ENCODE measurements at regions not wholly inside any gene's neighbourhood (a gene's known extent, or its start where the extent isn't known, plus 50 kb on each side); places are given as distances from the start of the nearest gene placed in this dataset.

GRCh38 chr9:776086-776485, 65.4 kb upstream of the DMRT1 start:
- Histone ChIP-seq H3K4me1 (ENCODE audit: control insufficient read depth, insufficient read depth, low read length) (no peaks in the 10 kb centered on the region), H3K79me2 (ENCODE audit: control insufficient read depth, insufficient read depth, low read length) (no peaks in the 10 kb centered on the region), H2AFZ (ENCODE audit: control insufficient read depth, low read depth, low read length) (no peak overlapping the region), H3K9ac (ENCODE audit: control insufficient read depth, insufficient read depth, low read length) (no peak overlapping the region), H3K27me3 (replicated peaks in 1 of 2; ENCODE audit: control insufficient read depth in 2 of 2, insufficient read depth in 2 of 2, low read length in 1 of 2) (no peaks in the 10 kb centered on the region), H3K4me2 (ENCODE audit: control insufficient read depth, insufficient read depth) (no peak overlapping the region), H3K9me3 (replicated peaks; ENCODE audit: control insufficient read depth, insufficient read depth, low read length) (no peaks in the 10 kb centered on the region; the same call in 2 of the 3 replicates), H3K4me3 (no peak overlapping the region), H4K20me1 (ENCODE audit: control insufficient read depth, insufficient read depth) (no peaks in the 10 kb centered on the region), H3K27ac (ENCODE audit: control insufficient read depth, insufficient read depth) (no peak overlapping the region), H3K36me3 (ENCODE audit: control insufficient read depth in 2 of 2, insufficient read depth in 2 of 2, low read length in 1 of 2) (no peaks in the 10 kb centered on the region)
- RAD21 ChIA-PET (ENCODE audit: unreplicated experiment), result no interaction called here
- CTCF ChIA-PET, result interaction anchor here (1.2 kb wide), 1 partner anchor 229 kb away, joined by 3 read pairs; no protein-coding TSS in a partner anchor
- no peak for TF ChIP-seq TAF1 (IDR thresholded peaks at IDR 0.05; ENCODE audit: borderline replicate concordance, low read depth, low read length)
- no peak for TF ChIP-seq JUND (IDR thresholded peaks at IDR 0.05; ENCODE audit: low read depth, low read length)
- no peak for TF ChIP-seq STAT3 (IDR thresholded peaks at IDR 0.05; ENCODE audit: low read depth, low read length)
- TF ChIP-seq MTA3 (IDR thresholded peaks at IDR 0.05; ENCODE audit: borderline replicate concordance, low read length), result no peak
- TF ChIP-seq SUPT20H (IDR thresholded peaks at IDR 0.05; ENCODE audit: borderline replicate concordance, control insufficient read depth, low read depth, low read length), result no peak
- no peak for TF ChIP-seq NFYA (IDR thresholded peaks at IDR 0.05; ENCODE audit: borderline replicate concordance, low read depth, low read length)
- TF ChIP-seq RFX5 (IDR thresholded peaks at IDR 0.05; ENCODE audit: low read depth, low read length), result no peak
- DNase-seq (ENCODE audit: low read depth, low spot score) (no peak), FAIRE-seq (no peak), ATAC-seq (no peak)
- in situ Hi-C loops (cut with MboI) (no loop called here), intact Hi-C loops (cut with micrococcal nuclease; ENCODE audit: unreplicated experiment) (no loop called here)
- no TSS peak for BruUV-seq (replicated peaks)
- SMC1A ChIA-PET (ENCODE audit: uncharacterized antibody, unreplicated experiment), result no interaction called here
- whole genome bisulfite sequencing (ENCODE audit: insufficient coverage, insufficient replicate concordance, low lambda C conversion rate, missing lambda C conversion rate), result 47% methylated on average over 2 of the region's 2 CpGs
- POLR2A ChIA-PET, result no interaction called here

GRCh38 chr9:777978-778377, 63.5 kb upstream of the DMRT1 start:
- Histone ChIP-seq H3K27me3 (replicated peaks in 1 of 2; ENCODE audit: control insufficient read depth in 2 of 2, insufficient read depth in 2 of 2, low read length in 1 of 2) (no peaks in the 10 kb centered on the region), H3K79me2 (ENCODE audit: control insufficient read depth, insufficient read depth, low read length) (no peaks in the 10 kb centered on the region), H3K4me3 (no peak overlapping the region), H4K20me1 (ENCODE audit: control insufficient read depth, insufficient read depth) (no peaks in the 10 kb centered on the region), H3K4me1 (ENCODE audit: control insufficient read depth, insufficient read depth, low read length) (no peaks in the 10 kb centered on the region), H3K36me3 (ENCODE audit: control insufficient read depth in 2 of 2, insufficient read depth in 2 of 2, low read length in 1 of 2) (no peaks in the 10 kb centered on the region), H2AFZ (ENCODE audit: control insufficient read depth, low read depth, low read length) (no peak overlapping the region), H3K9me3 (replicated peaks; ENCODE audit: control insufficient read depth, insufficient read depth, low read length) (no peaks in the 10 kb centered on the region; the same call in 2 of the 3 replicates), H3K9ac (ENCODE audit: control insufficient read depth, insufficient read depth, low read length) (no peak overlapping the region), H3K27ac (ENCODE audit: control insufficient read depth, insufficient read depth) (no peak overlapping the region), H3K4me2 (ENCODE audit: control insufficient read depth, insufficient read depth) (no peak overlapping the region)
- ChIA-PET SMC1A (ENCODE audit: uncharacterized antibody, unreplicated experiment) (interaction anchor here (0.6 to 1.0 kb wide), 4 partner anchors 14 to 187 kb away, joined by 3 to 5 read pairs (median 4); no protein-coding TSS in a partner anchor), RAD21 (ENCODE audit: unreplicated experiment) (interaction anchor here (0.5 kb wide), 1 partner anchor 225 kb away, joined by 3 read pairs; no protein-coding TSS in a partner anchor), CTCF (interaction anchor here (1.6 kb wide), 1 partner anchor 10 kb away, joined by 3 read pairs; no protein-coding TSS in a partner anchor), POLR2A (no interaction called here)
- no peak for ATAC-seq
- no peak for FAIRE-seq
- intact Hi-C loops (cut with micrococcal nuclease; ENCODE audit: unreplicated experiment), result no loop called here
- BruUV-seq (replicated peaks), result no TSS peak
- in situ Hi-C loops (cut with MboI), result no loop called here
- DNase-seq (ENCODE audit: low read depth, low spot score), result no peak
- TF ChIP-seq FOXK2 (IDR thresholded peaks at IDR 0.05) (no peak), JUND (IDR thresholded peaks at IDR 0.05; ENCODE audit: low read depth, low read length) (no peak), ZNF217 (IDR thresholded peaks at IDR 0.05) (no peak), CBX3 (IDR thresholded peaks at IDR 0.05; ENCODE audit: borderline replicate concordance, low read depth) (no peak), MTA3 (IDR thresholded peaks at IDR 0.05; ENCODE audit: borderline replicate concordance, low read length) (no peak), CBFB (IDR thresholded peaks at IDR 0.05; ENCODE audit: low read depth) (no peak), BMI1 (IDR thresholded peaks at IDR 0.05; ENCODE audit: borderline replicate concordance) (no peak), BCLAF1 (IDR thresholded peaks at IDR 0.05) (no peak), CREB1 (IDR thresholded peaks at IDR 0.05; ENCODE audit: low read depth) (no peak), SUZ12 (IDR thresholded peaks at IDR 0.05; ENCODE audit: unreplicated experiment) (no peak), HSF1 (IDR thresholded peaks at IDR 0.05; ENCODE audit: low read depth, low read length) (no peak)

Measured in GM12878 (cell line).